IMR-90 (cell line): ENCODE measurements at regions not wholly inside any gene's neighbourhood (a gene's known extent, or its start where the extent isn't known, plus 50 kb on each side); places are given as distances from the start of the nearest gene placed in this dataset.

ENCODE experiments used
- ATAC-seq: fragments of 200-7000 bp; cut with Tn5 transposase; 2 replicates; pipeline ENCODE4 v1.9.1; 2020; ENCODE audit warnings: low read depth, mild to moderate bottlenecking, moderate library complexity
- BruUV-seq: library from RNA; stranded (reverse); fragments of 400-500 nt; replicated peaks from 2 replicates; lab custom pipeline; 2021; lab: Mats Ljungman, UMichigan
- CTCF ChIA-PET: fragments of 300-600 bp; formaldehyde crosslinking; extraction: SDS; loops from one replicate; lab custom pipeline; 2021; ENCODE audit warnings: antibody characterized with exemption; lab: Yijun Ruan, JAX
- POLR2A ChIA-PET: fragments of 300-600 bp; sonication (Branson Sonifier 250); formaldehyde crosslinking; loops from one replicate; lab custom pipeline; 2022; ENCODE audit warnings: antibody characterized with exemption; ENCODE audit not compliant: unreplicated experiment; lab: Charles Lee
- DNase-seq: peaks from one replicate; pipeline ENCODE4 v3.0.0; 2013
- H2AFZ ChIP-seq: replicated peaks from 2 replicates; pipeline ENCODE3; 2013; ENCODE audit warnings: low read length, mild to moderate bottlenecking; ENCODE audit not compliant: poor library complexity
- H2AK5ac ChIP-seq: 2 replicates; pipeline ENCODE4 v1.6.1; 2013; ENCODE audit warnings: low read depth, low read length, inconsistent platforms
- H2AK9ac ChIP-seq: replicated peaks from 2 replicates; pipeline ENCODE3; 2013; ENCODE audit warnings: mild to moderate bottlenecking, low read depth, low read length, moderate library complexity; ENCODE audit not compliant: poor library complexity
- H2BK120ac ChIP-seq: 2 replicates; pipeline ENCODE4 v1.6.1; 2013; ENCODE audit warnings: low read depth, low read length, inconsistent platforms
- H2BK15ac ChIP-seq: 3 replicates; pipeline ENCODE4 v1.6.1; 2013; ENCODE audit warnings: low read depth, low read length, inconsistent platforms
- H2BK20ac ChIP-seq: 2 replicates; pipeline ENCODE4 v1.6.1; 2013; ENCODE audit warnings: low read depth, mild to moderate bottlenecking, inconsistent platforms, low read length, moderate library complexity
- H2BK5ac ChIP-seq: 2 replicates; pipeline ENCODE4 v1.6.1; 2013; ENCODE audit warnings: mild to moderate bottlenecking, low read depth, low read length, inconsistent platforms; ENCODE audit not compliant: poor library complexity, severe bottlenecking
- H3K14ac ChIP-seq: replicated peaks from 2 replicates; pipeline ENCODE4 v1.6.1; 2013; ENCODE audit warnings: low read depth, low read length, inconsistent platforms
- H3K18ac ChIP-seq: 2 replicates; pipeline ENCODE4 v1.6.1; 2013; ENCODE audit warnings: low read depth, low read length, control low read depth
- H3K23ac ChIP-seq: 2 replicates; pipeline ENCODE4 v1.6.1; 2013; ENCODE audit warnings: low read depth, low read length, inconsistent platforms
- H3K27ac ChIP-seq: 2 replicates; pipeline ENCODE4 v1.5.1; 2013; ENCODE audit warnings: mild to moderate bottlenecking, control low read depth, low read length; ENCODE audit not compliant: insufficient read depth
- H3K27me3 ChIP-seq: 2 replicates; pipeline ENCODE4 v1.6.1; 2013; ENCODE audit warnings: low read length; ENCODE audit not compliant: control insufficient read depth, insufficient read depth
- H3K36me3 ChIP-seq: 2 replicates; pipeline ENCODE4 v1.6.1; 2013; ENCODE audit warnings: low read length, mixed read lengths; ENCODE audit not compliant: control insufficient read depth, insufficient read depth
- H3K4ac ChIP-seq: 2 replicates; pipeline ENCODE4 v1.6.1; 2013; ENCODE audit warnings: low read depth, low read length, inconsistent platforms
- H3K4me1 ChIP-seq: 2 replicates; pipeline ENCODE4 v1.6.1; 2013; ENCODE audit warnings: low read length, mixed read lengths; ENCODE audit not compliant: control insufficient read depth, insufficient read depth
- H3K4me2 ChIP-seq: 2 replicates; pipeline ENCODE4 v1.6.1; 2013; ENCODE audit warnings: low read depth, mild to moderate bottlenecking, control low read depth, low read length, moderate library complexity
- H3K4me3 ChIP-seq: 2 replicates; pipeline ENCODE4 v1.5.1; 2013; ENCODE audit warnings: low read depth, mild to moderate bottlenecking, control low read depth, low read length, moderate library complexity; ENCODE audit not compliant: insufficient read depth
- H3K56ac ChIP-seq: 2 replicates; pipeline ENCODE4 v1.6.1; 2013; ENCODE audit warnings: low read length, inconsistent platforms; ENCODE audit not compliant: insufficient read depth; ENCODE audit errors: extremely low read depth
- H3K79me1 ChIP-seq, 2 experiments: 2 replicates each; pipeline ENCODE4 v1.6.1; 2013; ENCODE audit warnings: low read length in 2 of 2, inconsistent platforms in 1 of 2, low read depth in 1 of 2
- H3K9ac ChIP-seq: 2 replicates; pipeline ENCODE4 v1.6.1; 2013; ENCODE audit warnings: low read depth, low read length, control low read depth
- H3K9me1 ChIP-seq: 2 replicates; pipeline ENCODE4 v1.6.1; 2013; ENCODE audit warnings: low read length, inconsistent platforms; ENCODE audit not compliant: insufficient read depth
- H3K9me3 ChIP-seq: 2 replicates; pipeline ENCODE4 v1.6.1; 2013; ENCODE audit warnings: low read length; ENCODE audit not compliant: control insufficient read depth, insufficient read depth
- H4K20me1 ChIP-seq: 2 replicates; pipeline ENCODE4 v1.6.1; 2013; ENCODE audit warnings: low read length, inconsistent platforms; ENCODE audit not compliant: insufficient read depth
- H4K5ac ChIP-seq: 2 replicates; pipeline ENCODE4 v1.6.1; 2013; ENCODE audit warnings: mild to moderate bottlenecking, low read depth, low read length, control low read depth
- H4K8ac ChIP-seq, 2 experiments: 2 replicates each; pipeline ENCODE4 v1.6.1; 2013; ENCODE audit warnings: low read depth in 2 of 2, low read length in 2 of 2, control low read depth in 1 of 2, inconsistent platforms in 1 of 2
- H4K91ac ChIP-seq: 2 replicates; pipeline ENCODE4 v1.6.1; 2013; ENCODE audit warnings: low read depth, low read length, inconsistent platforms; ENCODE audit not compliant: insufficient read depth
- BHLHE40 ChIP-seq: fragments of 150-350 bp; IDR thresholded peaks from 2 replicates; pipeline ENCODE4 v1.6.1; 2016; ENCODE audit warnings: mild to moderate bottlenecking, low read depth, low read length
- CEBPB ChIP-seq: IDR thresholded peaks from 2 replicates; pipeline ENCODE4 v1.6.1; 2012; ENCODE audit warnings: low read depth, low read length, improper control_type of control experiment
- CHD1 ChIP-seq: IDR thresholded peaks from 2 replicates; pipeline ENCODE4 v1.6.1; 2012; ENCODE audit warnings: low read depth, low read length, improper control_type of control experiment
- FOS ChIP-seq: fragments of 150-350 bp; IDR thresholded peaks from 2 replicates; pipeline ENCODE4 v1.6.1; 2016; ENCODE audit warnings: low read depth, low read length
- MAFK ChIP-seq: IDR thresholded peaks from 2 replicates; pipeline ENCODE4 v1.6.1; 2012; ENCODE audit warnings: low read depth, low read length, improper control_type of control experiment
- MAZ ChIP-seq: IDR thresholded peaks from 2 replicates; pipeline ENCODE4 v1.6.1; 2012; ENCODE audit warnings: low read depth, mild to moderate bottlenecking, low read length, improper control_type of control experiment, moderate library complexity, borderline replicate concordance
- MXI1 ChIP-seq: IDR thresholded peaks from 2 replicates; pipeline ENCODE4 v1.6.1; 2012; ENCODE audit warnings: low read depth, mild to moderate bottlenecking, low read length, moderate library complexity, borderline replicate concordance
- NFE2L2 ChIP-seq: fragments of 150-350 bp; IDR thresholded peaks from 2 replicates; pipeline ENCODE4 v1.6.1; 2016; ENCODE audit warnings: low read depth, mild to moderate bottlenecking, low read length
- POLR2A ChIP-seq: IDR thresholded peaks from 2 replicates; pipeline ENCODE4 v1.6.1; 2012; ENCODE audit warnings: mild to moderate bottlenecking, low read depth, low read length
- RAD21 ChIP-seq: IDR thresholded peaks from 2 replicates; pipeline ENCODE4 v1.6.1; 2012; ENCODE audit warnings: low read length, improper control_type of control experiment
- RCOR1 ChIP-seq: IDR thresholded peaks from 2 replicates; pipeline ENCODE4 v1.6.1; 2012; ENCODE audit warnings: mild to moderate bottlenecking, low read length, improper control_type of control experiment; ENCODE audit not compliant: insufficient replicate concordance
- RFX5 ChIP-seq: IDR thresholded peaks from 2 replicates; pipeline ENCODE4 v1.8.0; 2012; ENCODE audit warnings: low read depth, mild to moderate bottlenecking, low read length, moderate library complexity
- SMC3 ChIP-seq: fragments of 150-350 bp; IDR thresholded peaks from 2 replicates; pipeline ENCODE4 v1.6.1; 2016; ENCODE audit warnings: low read depth, mild to moderate bottlenecking, antibody characterized with exemption, low read length, moderate library complexity
- USF2 ChIP-seq: fragments of 150-350 bp; IDR thresholded peaks from 2 replicates; pipeline ENCODE4 v1.6.1; 2017; ENCODE audit warnings: mild to moderate bottlenecking, antibody characterized with exemption, low read length, low read depth
- WGBS, 2 experiments: methylation state at CpG; one replicate each; pipeline versions ENCODE4 v1.1.5 to v1.1.7; 2013; ENCODE audit warnings: missing lambda C conversion rate in 2 of 2; ENCODE audit not compliant: insufficient read length in 1 of 2; ENCODE audit errors: extremely low coverage in 2 of 2; 5-methylcytosine and 5-hydroxymethylcytosine counted together
- dilution Hi-C: fragments of 300-500 bp; cut with HindIII; formaldehyde crosslinking; loops from one replicate; pipeline ENCODE4 v1.14.3; 2018; ENCODE audit warnings: low sequenced_read_pairs; ENCODE audit not compliant: unreplicated experiment
- in situ Hi-C: fragments of 300-500 bp; cut with MboI; formaldehyde crosslinking; loops from 3 replicates; pipeline ENCODE4 v1.14.3; 2019; ENCODE audit warnings: low sequenced_read_pairs, inconsistent platforms, mixed read lengths
- intact Hi-C: fragments of 100-400 bp; cut with micrococcal nuclease; formaldehyde crosslinking; loops from 2 replicates; pipeline ENCODE4 v1.10.0; 2022
- TF ChIP-seq, protein P1 (sequence below): fragments of 150-350 bp; IDR thresholded peaks from 2 replicates; pipeline ENCODE4 v1.6.1; 2016; ENCODE audit warnings: low read depth, mild to moderate bottlenecking, low read length, moderate library complexity, borderline replicate concordance
- TF ChIP-seq, protein P2 (sequence below): conservative IDR thresholded peaks from 2 replicates; pipeline ENCODE4 v1.5.1; 2012; ENCODE audit warnings: mild to moderate bottlenecking, low read depth, low read length, improper control_type of control experiment

GRCh38 chr3:118541796-118542195 is 492.9 kb downstream of the IGSF11 start:
- dilution Hi-C loops: no loop called here
- BruUV-seq: no TSS peak

More at GRCh38 chr3:118541796-118542195, 492.9 kb downstream of the IGSF11 start:
- POLR2A ChIA-PET: no interaction called here
- intact Hi-C loops (no loop called here), in situ Hi-C loops (no loop called here)
- Histone ChIP-seq H4K20me1 (no peaks in the 10 kb centered on the region), H3K14ac (no peak overlapping the region), H3K4me1 (no peaks in the 10 kb centered on the region), H3K4me2 (no peak overlapping the region), H3K36me3 (no peaks in the 10 kb centered on the region), H4K91ac (no peak overlapping the region), H3K56ac (no peak overlapping the region), H2AK5ac (no peak overlapping the region), H2AK9ac (no peak overlapping the region), H3K9ac (no peak overlapping the region), H3K18ac (no peak overlapping the region), H4K5ac (no peak overlapping the region), H2BK20ac (no peak overlapping the region), H4K8ac (no peak overlapping the region), H2AFZ (no peak overlapping the region), H3K4me3 (no peak overlapping the region), H3K4ac (no peak overlapping the region), H3K9me1 (no peaks in the 10 kb centered on the region), H3K27ac (no peak overlapping the region), H2BK5ac (no peak overlapping the region), H2BK120ac (no peak overlapping the region), H3K27me3 (no peaks in the 10 kb centered on the region), H3K79me1 (no peaks in the 10 kb centered on the region), H3K9me3 (0 out of 2 replicates have a peak, but pooled peaks cover 1% of the 10 kb centered on the region), H2BK15ac (no peak overlapping the region), H3K23ac (no peak overlapping the region)
- WGBS, 2 experiments: no CpG with 5 or more reads among the region's 2 CpGs
- CTCF ChIA-PET: no interaction called here
- TF ChIP-seq SMC3: no peak
- TF ChIP-seq NFE2L2: no peak
- TF ChIP-seq FOS: no peak
- no peak for TF ChIP-seq USF2
- no peak for TF ChIP-seq RAD21
- TF ChIP-seq POLR2A: no peak
- no peak for TF ChIP-seq MAFK
- TF ChIP-seq RCOR1: no peak
- TF ChIP-seq MXI1: no peak
- TF ChIP-seq RFX5: no peak
- TF ChIP-seq BHLHE40: no peak
- TF ChIP-seq, protein P1, sequence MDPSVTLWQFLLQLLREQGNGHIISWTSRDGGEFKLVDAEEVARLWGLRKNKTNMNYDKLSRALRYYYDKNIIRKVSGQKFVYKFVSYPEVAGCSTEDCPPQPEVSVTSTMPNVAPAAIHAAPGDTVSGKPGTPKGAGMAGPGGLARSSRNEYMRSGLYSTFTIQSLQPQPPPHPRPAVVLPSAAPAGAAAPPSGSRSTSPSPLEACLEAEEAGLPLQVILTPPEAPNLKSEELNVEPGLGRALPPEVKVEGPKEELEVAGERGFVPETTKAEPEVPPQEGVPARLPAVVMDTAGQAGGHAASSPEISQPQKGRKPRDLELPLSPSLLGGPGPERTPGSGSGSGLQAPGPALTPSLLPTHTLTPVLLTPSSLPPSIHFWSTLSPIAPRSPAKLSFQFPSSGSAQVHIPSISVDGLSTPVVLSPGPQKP: no peak
- no peak for TF ChIP-seq MAZ
- TF ChIP-seq, protein P2, sequence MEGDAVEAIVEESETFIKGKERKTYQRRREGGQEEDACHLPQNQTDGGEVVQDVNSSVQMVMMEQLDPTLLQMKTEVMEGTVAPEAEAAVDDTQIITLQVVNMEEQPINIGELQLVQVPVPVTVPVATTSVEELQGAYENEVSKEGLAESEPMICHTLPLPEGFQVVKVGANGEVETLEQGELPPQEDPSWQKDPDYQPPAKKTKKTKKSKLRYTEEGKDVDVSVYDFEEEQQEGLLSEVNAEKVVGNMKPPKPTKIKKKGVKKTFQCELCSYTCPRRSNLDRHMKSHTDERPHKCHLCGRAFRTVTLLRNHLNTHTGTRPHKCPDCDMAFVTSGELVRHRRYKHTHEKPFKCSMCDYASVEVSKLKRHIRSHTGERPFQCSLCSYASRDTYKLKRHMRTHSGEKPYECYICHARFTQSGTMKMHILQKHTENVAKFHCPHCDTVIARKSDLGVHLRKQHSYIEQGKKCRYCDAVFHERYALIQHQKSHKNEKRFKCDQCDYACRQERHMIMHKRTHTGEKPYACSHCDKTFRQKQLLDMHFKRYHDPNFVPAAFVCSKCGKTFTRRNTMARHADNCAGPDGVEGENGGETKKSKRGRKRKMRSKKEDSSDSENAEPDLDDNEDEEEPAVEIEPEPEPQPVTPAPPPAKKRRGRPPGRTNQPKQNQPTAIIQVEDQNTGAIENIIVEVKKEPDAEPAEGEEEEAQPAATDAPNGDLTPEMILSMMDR: no peak
- no peak for TF ChIP-seq CEBPB
- no peak for TF ChIP-seq CHD1
- no peak for DNase-seq
- ATAC-seq: no peak
